WERI-Rb-1 (cell line): ENCODE measurements at regions not wholly inside any gene's neighbourhood (a gene's known extent, or its start where the extent isn't known, plus 50 kb on each side); places are given as distances from the start of the nearest gene placed in this dataset.

Experiments
- DNase-seq: peaks from one replicate; pipeline ENCODE4 v3.0.0-alpha.2; 2020
- H3K27ac ChIP-seq: fragments of 250-450 bp; sonication (Bioruptor Pico); 2 replicates; pipeline ENCODE4 v1.5.1; 2020; ENCODE audit warnings: mild to moderate bottlenecking, moderate library complexity
- H3K27me3 ChIP-seq: fragments of 250-450 bp; sonication (Bioruptor Pico); 2 replicates; pipeline ENCODE4 v1.5.1; 2021; ENCODE audit warnings: mild to moderate bottlenecking, low read depth, moderate library complexity; ENCODE audit not compliant: insufficient read depth, severe bottlenecking
- H3K36me3 ChIP-seq: fragments of 250-450 bp; sonication (Bioruptor Pico); 2 replicates; pipeline ENCODE4 v1.5.1; 2020; ENCODE audit warnings: mild to moderate bottlenecking, moderate library complexity
- H3K4me3 ChIP-seq: 2 replicates; pipeline ENCODE4 v1.5.1; 2011; ENCODE audit warnings: low read depth, mild to moderate bottlenecking, control low read depth, low read length
- H3K9me3 ChIP-seq: fragments of 250-450 bp; sonication (Bioruptor Pico); 2 replicates; pipeline ENCODE4 v1.5.1; 2021; ENCODE audit warnings: mild to moderate bottlenecking, moderate library complexity; ENCODE audit not compliant: severe bottlenecking
- CTCF ChIP-seq: IDR thresholded peaks from 2 replicates; pipeline ENCODE4 v1.5.1; 2011; ENCODE audit warnings: low read depth, mild to moderate bottlenecking, control low read depth, inconsistent platforms, low read length

GRCh38 chr7:153934629-153935028 is 117.6 kb upstream of the DPP6 start:
- H3K27me3 ChIP-seq = peaks cover 82% of the 10 kb centered on the region
- no peak overlapping the region for H3K27ac ChIP-seq
- DNase-seq = no peak
- no peaks in the 10 kb centered on the region for H3K9me3 ChIP-seq
- no peak for TF ChIP-seq CTCF
- no peak overlapping the region for H3K4me3 ChIP-seq
- no peaks in the 10 kb centered on the region for H3K36me3 ChIP-seq

- H3K9me3 ChIP-seq = no peaks in the 10 kb centered on the region
- no peak overlapping the region for H3K4me3 ChIP-seq
- H3K27me3 ChIP-seq = peaks cover 84% of the 10 kb centered on the region
- H3K36me3 ChIP-seq = no peaks in the 10 kb centered on the region
- no peak overlapping the region for H3K27ac ChIP-seq
- DNase-seq = no peak
- TF ChIP-seq CTCF = no peak
Observed at GRCh38 chr7:153935095-153935494, 117.1 kb upstream of the DPP6 start.

- no peaks in the 10 kb centered on the region for H3K9me3 ChIP-seq
- TF ChIP-seq CTCF = no peak
- H3K4me3 ChIP-seq = no peak overlapping the region
- no peak for DNase-seq
- peaks cover 84% of the 10 kb centered on the region for H3K27me3 ChIP-seq
- H3K27ac ChIP-seq = no peak overlapping the region
- no peaks in the 10 kb centered on the region for H3K36me3 ChIP-seq
Observed at GRCh38 chr7:153938451-153938850, 113.7 kb upstream of the DPP6 start.

- no peak overlapping the region for H3K27ac ChIP-seq
- no peaks in the 10 kb centered on the region for H3K9me3 ChIP-seq
- TF ChIP-seq CTCF = no peak
- no peak overlapping the region for H3K4me3 ChIP-seq
- peaks cover 86% of the 10 kb centered on the region for H3K27me3 ChIP-seq
- H3K36me3 ChIP-seq = no peaks in the 10 kb centered on the region
- no peak for DNase-seq
Observed at GRCh38 chr7:153939177-153939576, 113.0 kb upstream of the DPP6 start.

- no peak overlapping the region for H3K27ac ChIP-seq
- no peaks in the 10 kb centered on the region for H3K36me3 ChIP-seq
- TF ChIP-seq CTCF = no peak
- peaks cover 83% of the 10 kb centered on the region for H3K27me3 ChIP-seq
- no peak overlapping the region for H3K4me3 ChIP-seq
- DNase-seq = no peak
- H3K9me3 ChIP-seq = no peaks in the 10 kb centered on the region
Observed at GRCh38 chr7:153939654-153940053, 112.5 kb upstream of the DPP6 start.

- DNase-seq = no peak
- Histone ChIP-seq H3K27me3 (peaks cover 83% of the 10 kb centered on the region), H3K4me3 (no peak overlapping the region), H3K27ac (no peak overlapping the region), H3K36me3 (no peaks in the 10 kb centered on the region), H3K9me3 (no peaks in the 10 kb centered on the region)
- TF ChIP-seq CTCF = no peak
Observed at GRCh38 chr7:153941061-153941460, 111.1 kb upstream of the DPP6 start.
